Epithelial cell of esophagus (primary cell): ENCODE measurements at regions not wholly inside any gene's neighbourhood (a gene's known extent, or its start where the extent isn't known, plus 50 kb on each side); places are given as distances from the start of the nearest gene placed in this dataset.

Experiments used
- DNase-seq: peaks from one replicate; pipeline ENCODE4 v3.0.0; 2010; ENCODE audit warnings: low read depth
- H3K4me3 ChIP-seq: 2 replicates; pipeline ENCODE4 v1.5.1; 2011; ENCODE audit warnings: mild to moderate bottlenecking, low read length, control low read depth
- CTCF ChIP-seq: IDR thresholded peaks from 2 replicates; pipeline ENCODE4 v1.5.1; 2011; ENCODE audit warnings: low read depth, mild to moderate bottlenecking, low read length, control low read depth, inconsistent platforms; ENCODE audit not compliant: insufficient read depth; ENCODE audit errors: missing control alignments

DNA sequence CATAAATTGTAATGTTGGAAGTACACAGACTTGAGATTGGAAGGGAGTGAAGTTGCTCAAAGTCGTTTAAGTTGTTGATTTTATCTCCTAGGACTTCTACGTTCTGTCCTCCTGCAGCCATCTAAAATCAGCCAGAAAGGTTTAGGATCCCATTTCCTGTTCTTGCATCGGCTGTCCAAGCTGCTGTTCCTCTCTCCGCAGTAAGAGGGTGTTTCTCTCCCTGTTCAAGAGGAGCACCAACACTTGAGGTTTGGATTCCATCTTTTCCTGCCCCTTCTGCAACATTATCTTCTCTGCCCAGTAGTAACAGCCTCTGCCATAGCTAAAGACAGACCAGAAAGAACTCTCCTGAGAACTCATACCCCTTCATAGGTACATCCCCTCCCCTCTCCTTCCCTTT is 373.4 kb downstream of the GADD45G start:
- DNase-seq: peak; percentile 34
- H3K4me3 ChIP-seq: no peak overlapping the region
- peak; percentile 59 for TF ChIP-seq CTCF

GRCh38 chr9:89980600-89980999 is 375.8 kb downstream of the GADD45G start:
- DNase-seq: no peak
- no peak overlapping the region for H3K4me3 ChIP-seq
- no peak for TF ChIP-seq CTCF

- H3K4me3 ChIP-seq: no peak overlapping the region
- no peak for DNase-seq
- no peak for TF ChIP-seq CTCF
Measured at GRCh38 chr9:89982016-89982415, 377.2 kb downstream of the GADD45G start.

DNA sequence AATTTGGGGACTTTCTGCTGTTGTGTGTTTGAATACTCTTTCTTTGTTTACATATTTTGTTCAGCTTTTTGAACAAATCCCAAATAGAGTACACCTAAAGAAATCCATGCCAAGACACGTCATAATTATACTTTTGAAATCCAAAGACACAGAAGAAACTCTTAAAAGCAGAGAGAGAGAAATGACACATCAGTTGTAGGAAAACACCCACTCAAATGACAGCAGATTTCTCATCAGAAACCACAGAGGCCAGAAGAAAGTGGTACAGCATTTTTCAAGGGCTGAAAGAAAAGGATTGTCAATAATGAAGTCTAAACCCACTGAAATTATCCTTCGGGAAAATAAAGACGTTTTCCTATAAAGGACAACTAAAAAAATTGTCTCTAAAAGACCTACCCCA is 378.6 kb downstream of the GADD45G start:
- no peak overlapping the region for H3K4me3 ChIP-seq
- peak; percentile 70 for DNase-seq
- TF ChIP-seq CTCF: no peak

DNA sequence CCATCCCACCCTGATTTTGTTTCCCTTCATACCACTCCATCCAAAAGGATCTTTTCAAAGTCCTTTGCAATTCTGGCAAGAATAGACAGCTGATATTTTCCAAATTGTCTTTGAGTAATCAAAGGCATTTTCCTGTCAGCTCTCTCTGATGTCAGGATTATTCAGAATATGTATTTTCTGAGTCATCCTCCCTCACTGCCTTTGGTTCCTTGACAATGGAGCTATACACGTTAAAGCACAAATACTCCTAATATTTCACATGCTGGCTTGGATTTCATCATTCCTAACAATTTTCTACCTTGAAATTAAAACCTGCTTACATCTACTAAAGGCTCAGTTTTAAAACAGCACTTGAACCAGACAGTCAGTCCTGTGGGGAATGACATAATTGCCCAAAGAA is 379.4 kb downstream of the GADD45G start:
- peak; percentile 87 for DNase-seq
- no peak overlapping the region for H3K4me3 ChIP-seq
- TF ChIP-seq CTCF: no peak

- no peak for DNase-seq
- H3K4me3 ChIP-seq: no peak overlapping the region
- no peak for TF ChIP-seq CTCF
Measured at GRCh38 chr9:89985068-89985467, 380.3 kb downstream of the GADD45G start.

DNA sequence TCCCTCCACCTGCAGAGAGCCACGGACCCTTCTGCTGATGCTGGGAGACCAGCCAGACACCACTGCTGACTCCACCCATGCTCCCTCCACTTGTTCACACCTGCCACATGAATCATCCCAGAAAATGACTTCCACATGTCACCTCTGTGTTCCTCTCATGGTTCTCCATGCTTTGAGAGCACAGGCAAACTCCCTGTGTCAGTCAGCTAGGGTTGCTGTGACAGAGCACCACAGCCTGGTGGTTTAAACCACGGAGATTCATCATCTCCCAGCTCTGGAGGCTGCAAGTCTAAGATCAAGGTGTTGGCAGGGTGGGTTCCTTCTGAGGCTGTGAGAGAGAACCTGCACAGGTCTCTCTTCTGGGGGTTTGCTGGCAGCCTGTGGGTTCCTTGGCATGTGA is 381.4 kb downstream of the GADD45G start:
- TF ChIP-seq CTCF: no peak
- H3K4me3 ChIP-seq: no peak overlapping the region
- peak; percentile 18 for DNase-seq
